ENCODE measurements at regions not wholly inside any gene's neighbourhood (a gene's known extent, or its start where the extent isn't known, plus 50 kb on each side); places are given as distances from the start of the nearest gene placed in this dataset.

- DNase-seq, result no peak
These were observed 279.8 kb upstream of the SEMA3A start for GRCh38 chr7:84474436-84474835.

DNA sequence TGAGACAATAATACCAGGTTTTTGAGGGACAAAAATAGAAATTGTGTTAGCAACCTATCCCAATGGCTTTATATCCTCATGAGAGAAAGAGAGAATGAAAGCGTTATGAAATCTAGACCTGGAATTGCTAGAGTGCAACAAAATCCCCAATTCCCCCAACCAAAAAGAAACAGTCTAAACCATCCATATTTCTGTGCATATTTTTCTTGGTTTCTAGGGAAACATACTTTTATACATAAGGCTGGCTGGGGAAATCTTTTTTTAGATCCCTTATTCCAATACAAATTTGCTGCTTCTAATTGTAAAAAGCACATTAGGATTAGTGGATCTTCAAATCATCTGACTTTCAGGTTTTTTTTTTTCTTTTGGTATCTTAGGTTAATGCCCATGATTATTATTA lies 277.0 kb upstream of the SEMA3A start:
- no peak for DNase-seq

DNA sequence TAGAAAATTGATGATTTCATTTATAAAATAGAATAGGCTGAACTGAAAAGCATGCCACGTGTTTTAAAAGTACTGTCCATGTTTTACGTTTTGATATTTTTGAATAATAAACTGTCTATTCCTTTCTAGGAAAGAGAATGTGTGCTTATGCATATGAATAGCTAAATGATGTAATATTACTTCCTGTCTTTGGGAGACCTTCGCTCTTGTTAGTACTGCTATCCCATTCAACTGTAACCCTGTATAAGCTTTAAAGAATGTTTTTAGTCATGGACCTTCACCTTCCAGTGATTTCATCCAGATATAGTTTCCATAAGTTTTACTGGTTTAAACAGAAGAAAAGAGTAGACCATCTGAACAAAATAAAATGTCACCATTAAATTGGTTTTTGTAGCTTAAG lies 274.4 kb upstream of the SEMA3A start:
- DNase-seq, result no peak

DNA sequence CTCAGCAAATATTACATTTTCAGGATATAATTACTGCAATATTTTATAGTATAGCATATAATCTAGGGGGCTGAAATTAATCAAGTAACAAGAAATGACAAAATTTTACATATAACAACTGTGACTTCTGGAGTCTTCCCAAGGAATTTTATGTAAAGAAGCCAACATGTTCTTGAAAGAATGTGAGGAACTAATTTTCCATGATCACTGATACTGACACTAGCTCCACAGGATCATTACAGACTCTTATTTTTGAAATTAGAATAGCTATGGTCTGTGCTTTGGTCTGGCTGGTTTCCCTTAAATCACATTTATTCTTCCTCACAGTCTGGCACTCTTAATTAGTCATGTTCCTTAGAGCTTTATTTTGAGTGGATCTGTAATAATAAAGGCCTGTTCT lies 267.7 kb upstream of the SEMA3A start:
- no peak for DNase-seq

GRCh38 chr7:84461093-84461492 lies 266.5 kb upstream of the SEMA3A start:
- no peak for DNase-seq

DNA sequence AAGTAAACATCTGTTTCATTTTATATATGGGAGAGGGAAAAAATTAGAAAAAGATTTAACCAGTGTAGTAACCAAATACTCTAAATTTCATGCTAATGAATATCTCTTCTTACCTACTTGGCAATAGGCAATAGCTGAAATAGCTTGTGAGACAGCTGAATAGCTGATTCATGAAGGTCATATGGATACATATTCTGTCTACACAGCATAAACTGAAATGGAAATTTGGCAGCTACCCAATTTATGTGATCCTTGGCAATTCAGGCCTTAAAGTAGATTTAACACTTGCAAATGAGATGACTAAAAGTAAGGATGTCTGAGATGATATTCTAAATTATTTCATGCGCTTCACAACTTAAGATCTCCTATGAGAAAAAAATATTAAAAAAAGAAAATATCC lies 261.2 kb upstream of the SEMA3A start:
- no peak for DNase-seq

GRCh38 chr7:84454174-84454959 lies 259.8 kb upstream of the SEMA3A start:
- DNase-seq, result no peak

DNA sequence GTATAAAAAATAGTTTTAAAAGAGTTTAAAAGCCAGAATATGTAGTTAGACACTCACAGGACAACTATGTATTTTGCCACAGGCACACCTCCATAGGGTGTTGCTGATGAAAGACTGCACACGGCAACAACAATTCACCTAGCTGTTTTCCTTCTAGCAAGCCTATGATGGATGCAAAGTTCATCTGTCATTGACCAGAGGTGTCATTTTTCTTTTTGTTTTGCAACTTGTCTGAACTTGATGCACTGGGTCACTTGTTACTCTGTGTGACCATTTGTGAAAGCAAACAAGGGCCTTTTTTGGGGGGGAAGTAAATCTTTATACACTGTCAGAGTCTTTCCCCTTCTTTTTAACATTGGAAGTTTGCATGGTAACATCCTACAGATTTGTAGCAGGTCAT lies 258.0 kb upstream of the SEMA3A start:
- no peak for DNase-seq

- no peak for DNase-seq
These were observed 256.2 kb upstream of the SEMA3A start for GRCh38 chr7:84450772-84451171.

DNA sequence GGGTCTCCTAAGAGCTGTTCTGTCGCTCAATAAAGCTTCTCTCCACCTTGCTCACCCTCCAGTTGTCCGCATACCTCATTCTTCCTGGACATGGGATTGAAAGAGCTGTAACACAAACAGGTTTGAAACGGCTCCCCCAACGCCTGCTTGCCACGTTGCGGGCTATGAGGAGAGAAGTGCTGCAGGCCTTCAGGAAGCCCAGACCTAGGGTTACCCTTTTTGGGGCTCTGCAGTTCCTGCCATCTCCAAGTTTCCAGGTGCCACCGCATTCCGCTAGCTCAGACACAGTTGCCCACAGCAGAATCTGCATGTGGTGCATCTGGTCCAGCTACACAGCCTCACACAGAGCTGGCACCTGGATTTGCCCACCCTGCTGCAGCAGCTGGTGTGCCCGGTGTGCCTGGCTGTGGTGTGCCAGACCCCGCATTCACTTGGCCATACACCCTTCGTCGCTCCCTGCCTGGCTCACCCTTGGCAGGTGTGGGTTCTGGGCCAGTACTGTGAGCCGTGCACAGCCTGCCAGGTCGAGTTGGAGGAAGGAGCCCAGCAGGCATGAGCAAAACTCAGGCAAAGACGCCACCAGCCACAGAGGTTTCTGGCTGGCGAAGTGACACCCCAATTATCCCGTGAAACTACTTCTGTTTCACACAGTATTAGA lies 253.2 kb upstream of the SEMA3A start:
- no peak for DNase-seq

- no peak for DNase-seq
These were observed 252.4 kb upstream of the SEMA3A start for GRCh38 chr7:84446991-84447480.

GRCh38 chr7:84425702-84426259 lies 231.2 kb upstream of the SEMA3A start:
- DNase-seq, result no peak

DNA sequence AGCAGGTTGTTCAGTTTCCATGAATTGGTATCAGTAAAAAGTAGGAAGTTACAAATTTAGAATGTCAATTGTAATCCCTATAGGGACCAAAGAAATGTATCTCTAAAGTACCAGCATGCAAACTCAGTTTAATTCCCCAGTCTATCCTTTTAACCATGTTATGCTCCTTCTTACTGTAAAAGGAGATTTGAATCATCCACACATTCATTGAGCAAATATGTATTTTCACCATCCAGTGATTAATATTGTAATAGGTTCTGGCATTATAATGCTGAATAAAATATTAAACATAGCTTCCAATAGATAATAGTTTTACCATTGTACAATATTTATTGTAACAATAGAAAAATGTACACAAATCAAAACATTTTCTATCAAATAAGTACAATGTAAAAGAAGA lies 228.2 kb upstream of the SEMA3A start:
- no peak for DNase-seq

- DNase-seq, result no peak
These were observed 217.8 kb upstream of the SEMA3A start for GRCh38 chr7:84412161-84412969.

GRCh38 chr7:84399661-84400060 lies 205.1 kb upstream of the SEMA3A start:
- DNase-seq, result no peak

- DNase-seq, result no peak
These were observed 199.6 kb upstream of the SEMA3A start for GRCh38 chr7:84394219-84394618.

GRCh38 chr7:84393786-84394185 lies 199.2 kb upstream of the SEMA3A start:
- no peak for DNase-seq

DNA sequence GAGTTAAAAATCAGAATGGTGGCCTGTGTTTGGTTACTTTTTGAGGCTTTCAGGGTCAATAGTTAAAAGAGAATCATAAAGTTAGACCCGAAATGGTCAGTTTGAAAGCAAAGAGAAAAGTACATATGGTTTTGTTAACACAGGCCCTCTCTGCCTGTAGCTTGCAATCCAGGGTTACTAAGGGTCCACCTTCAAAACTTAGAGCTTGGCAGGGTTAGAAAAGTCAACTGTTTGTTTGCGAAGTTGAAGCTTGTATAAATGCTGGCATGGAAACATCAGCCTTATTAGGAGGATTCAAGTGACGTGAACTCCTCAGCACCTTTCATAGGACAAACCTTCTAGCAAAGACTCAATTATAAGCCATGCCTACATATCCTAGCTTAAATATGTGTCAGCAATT lies 196.3 kb upstream of the SEMA3A start:
- DNase-seq, result no peak

DNA sequence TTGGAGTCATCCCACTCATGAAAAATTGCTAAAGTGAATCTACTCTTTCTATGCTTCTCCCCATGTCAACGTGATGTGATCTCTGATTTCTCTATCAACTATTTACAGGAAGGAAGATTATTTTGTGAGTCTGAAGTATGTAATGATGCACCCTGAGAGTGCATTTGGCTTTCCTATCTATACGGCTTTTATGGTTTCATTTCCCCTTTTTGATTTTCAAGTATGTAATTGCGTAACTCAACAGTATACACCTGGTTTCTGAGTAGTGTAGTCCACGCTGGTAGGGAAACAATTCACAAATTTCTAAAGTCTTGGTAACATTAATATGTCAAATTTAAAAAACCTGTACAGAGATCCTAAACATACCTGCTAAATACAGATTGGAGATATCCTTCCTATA lies 194.7 kb upstream of the SEMA3A start:
- DNase-seq, result no peak

DNA sequence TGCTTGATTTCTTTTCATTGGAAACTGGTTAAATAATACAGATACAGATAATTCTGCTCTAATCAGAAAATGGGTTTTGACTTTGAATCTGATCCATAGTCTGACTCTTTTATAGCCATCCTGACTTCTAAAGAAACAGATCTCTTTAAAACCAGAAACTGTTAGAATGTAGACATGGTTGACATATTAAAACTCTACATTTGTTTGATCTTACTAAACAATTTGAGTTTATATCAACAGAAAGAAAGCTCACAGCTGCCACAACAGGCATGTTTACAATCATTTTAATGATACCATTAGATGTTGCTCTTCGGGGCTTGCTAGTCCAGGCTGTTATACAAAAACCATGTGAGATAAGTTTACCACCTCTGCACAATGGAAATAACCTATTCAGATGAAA lies 193.0 kb upstream of the SEMA3A start:
- DNase-seq, result no peak

- no peak for DNase-seq
These were observed 189.8 kb upstream of the SEMA3A start for GRCh38 chr7:84384417-84384816.

DNA sequence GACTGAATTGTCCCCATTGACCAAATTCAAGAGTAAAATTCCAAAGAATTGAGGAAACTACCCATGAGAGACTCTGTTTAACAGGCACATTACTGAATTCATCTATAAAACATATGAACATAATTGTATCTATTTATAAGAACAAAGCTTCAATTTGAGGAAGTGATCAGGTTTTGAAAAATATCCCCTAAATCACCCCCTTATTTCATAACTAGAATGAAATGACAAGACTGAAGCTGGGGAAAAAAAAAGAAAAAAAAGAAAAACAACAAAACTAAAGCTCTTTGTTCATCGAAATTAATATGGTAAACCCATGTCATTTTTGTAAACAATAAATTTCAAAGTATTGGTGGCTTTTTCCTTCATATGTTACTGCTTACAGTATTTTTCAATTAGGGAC lies 184.9 kb upstream of the SEMA3A start:
- DNase-seq, result no peak

GRCh38 chr7:84372712-84373111 lies 178.1 kb upstream of the SEMA3A start:
- DNase-seq, result peak; percentile 83

All from inflammatory macrophage treated with lipopolysaccharide for 4 hours (primary cell).